ENCODE measurements at regions not wholly inside any gene's neighbourhood (a gene's known extent, or its start where the extent isn't known, plus 50 kb on each side); places are given as distances from the start of the nearest gene placed in this dataset.

DNA sequence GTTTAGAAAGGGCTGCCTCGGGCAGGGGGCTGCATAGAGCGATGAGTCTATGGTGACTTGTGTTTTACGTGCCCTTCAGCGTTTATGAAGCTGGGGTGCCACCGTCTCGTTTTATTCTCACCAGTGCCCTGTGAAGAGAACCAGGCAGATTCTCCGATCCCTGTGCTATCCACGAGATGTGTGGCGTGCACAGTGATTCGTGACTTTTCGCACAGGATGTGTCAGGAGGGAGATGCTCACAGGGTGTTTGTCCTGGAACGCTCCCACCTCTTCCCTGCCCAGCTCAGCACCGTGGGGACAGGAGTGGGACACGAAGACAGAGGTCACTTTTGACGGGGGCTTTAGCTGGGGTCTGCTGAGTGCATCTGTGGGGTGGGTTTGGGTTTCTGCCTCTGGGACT, 54.9 kb upstream of the AJAP1 start:
- no peak overlapping the region for H3K27ac ChIP-seq
- no peaks in the 10 kb centered on the region for H3K36me3 ChIP-seq
- peak in 1 of 2 donors; percentile 22 for DNase-seq
- H3K27me3 ChIP-seq: peaks cover 0 to 68% (median 25%) of the 10 kb centered on the region in 3 donors
- no peaks in the 10 kb centered on the region for H3K4me1 ChIP-seq
- H3K4me3 ChIP-seq: no peak overlapping the region
- intact Hi-C loops (cut with DNase I; ENCODE audit: low total_unique reads): no loop called here
- H3K9me3 ChIP-seq: no peaks in the 10 kb centered on the region
- whole genome bisulfite sequencing, 5 donors: 81 to 88% (median 85%) methylated on average over 15 of the region's 15 CpGs
- TF ChIP-seq POLR2A (IDR thresholded peaks at IDR 0.05): no peak
- TF ChIP-seq CTCF (IDR thresholded peaks at IDR 0.05): no peak

DNA sequence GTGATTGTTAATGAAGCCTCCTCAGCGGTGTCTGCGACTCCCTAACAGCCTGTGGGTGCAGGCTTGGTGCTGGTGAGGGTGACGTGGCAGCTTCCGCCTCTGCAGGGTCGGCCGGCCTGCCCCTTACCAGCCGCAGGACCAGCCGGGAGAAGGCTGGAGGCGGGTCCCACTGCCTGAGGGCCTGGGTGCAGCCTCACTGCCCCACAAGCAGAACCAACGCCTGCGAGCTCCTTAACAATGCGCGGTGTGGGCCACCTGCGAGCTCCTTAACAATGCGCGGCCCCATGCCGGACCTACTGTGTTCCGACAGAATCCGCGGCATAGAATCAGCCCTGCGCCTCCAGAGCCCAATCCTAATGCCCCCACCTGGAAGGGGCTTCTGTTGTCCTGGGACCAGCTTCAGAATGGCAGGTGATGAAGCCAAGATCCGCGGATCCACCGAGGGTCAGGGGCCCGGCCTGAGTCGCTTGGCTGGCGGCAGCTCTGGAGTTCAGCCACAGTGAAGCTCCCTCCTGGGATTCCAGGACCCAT, 54.4 kb upstream of the AJAP1 start:
- Histone ChIP-seq H3K4me1 (no peaks in the 10 kb centered on the region), H3K4me3 (no peak overlapping the region), H3K27me3 (peaks cover 0 to 70% (median 28%) of the 10 kb centered on the region in 3 donors), H3K9me3 (no peaks in the 10 kb centered on the region), H3K36me3 (no peaks in the 10 kb centered on the region), H3K27ac (no peak overlapping the region)
- intact Hi-C loops (cut with DNase I; ENCODE audit: low total_unique reads): no loop called here
- TF ChIP-seq POLR2A (IDR thresholded peaks at IDR 0.05): no peak
- no peak for TF ChIP-seq POLR2AphosphoS5 (IDR thresholded peaks at IDR 0.05)
- TF ChIP-seq CTCF (IDR thresholded peaks at IDR 0.05): no peak
- TF ChIP-seq EP300 (IDR thresholded peaks at IDR 0.05): no peak
- WGBS, 5 donors: 29 to 53% (median 35%) methylated on average over 11 to 27 of the region's 27 CpGs
- peak in 1 of 2 donors; percentile 20 for DNase-seq

DNA sequence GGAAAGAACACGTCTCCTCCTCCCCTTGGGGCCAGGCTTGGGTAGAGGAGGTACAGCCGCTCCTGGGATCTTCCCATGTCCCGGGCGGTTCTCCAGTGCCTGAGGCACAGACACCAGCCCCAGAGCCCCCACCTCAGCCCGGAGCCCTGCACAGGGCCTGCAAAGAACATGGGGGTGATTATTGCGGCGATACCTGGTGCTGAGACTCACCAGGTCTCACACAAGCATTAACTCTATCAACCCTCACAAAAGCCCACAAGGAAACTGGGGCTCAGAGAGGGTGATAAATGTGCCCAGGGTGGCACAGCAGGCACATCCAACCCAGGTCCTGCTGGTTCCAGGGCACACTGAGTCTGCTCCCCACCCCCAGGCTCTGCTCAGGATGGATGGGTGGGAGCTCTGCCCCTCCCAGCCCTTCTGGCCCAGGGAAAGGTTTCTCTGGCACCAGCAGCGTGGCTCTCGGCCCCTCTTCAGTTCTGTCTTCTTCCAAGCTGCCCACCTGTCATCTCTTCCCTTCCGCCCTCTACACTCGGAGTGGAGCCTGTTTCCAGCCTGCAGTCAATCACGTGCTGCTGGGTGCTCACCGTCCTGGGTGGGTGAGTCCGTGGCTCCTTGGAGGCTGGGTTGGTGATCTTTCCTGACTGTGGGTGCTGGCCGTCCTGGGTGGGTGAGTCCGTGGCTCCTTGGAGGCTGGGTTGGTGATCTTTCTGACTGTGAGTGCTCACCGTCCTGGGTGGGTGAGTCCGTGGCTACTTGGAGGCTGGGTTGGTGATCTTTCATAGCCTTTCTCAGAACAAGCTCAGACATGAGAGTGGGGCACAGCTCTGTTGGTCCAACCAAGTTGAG, 53.6 kb upstream of the AJAP1 start:
- H3K27ac ChIP-seq: no peak overlapping the region
- H3K9me3 ChIP-seq: no peaks in the 10 kb centered on the region
- no peaks in the 10 kb centered on the region for H3K36me3 ChIP-seq
- no peak overlapping the region for H3K4me3 ChIP-seq
- intact Hi-C loops (cut with DNase I; ENCODE audit: low total_unique reads): no loop called here
- H3K27me3 ChIP-seq: peaks cover 0 to 76% (median 34%) of the 10 kb centered on the region in 3 donors
- WGBS, 5 donors: 82 to 87% (median 84%) methylated on average over 18 of the region's 18 CpGs
- no peak for TF ChIP-seq POLR2AphosphoS5 (IDR thresholded peaks at IDR 0.05)
- TF ChIP-seq EP300 (IDR thresholded peaks at IDR 0.05): no peak
- no peak for TF ChIP-seq POLR2A (IDR thresholded peaks at IDR 0.05)
- no peak for TF ChIP-seq CTCF (IDR thresholded peaks at IDR 0.05)
- peak in 1 of 2 donors; percentile 5 for DNase-seq
- no peaks in the 10 kb centered on the region for H3K4me1 ChIP-seq

GRCh38 chr1:4601941-4602340, 52.5 kb upstream of the AJAP1 start:
- no peaks in the 10 kb centered on the region for H3K36me3 ChIP-seq
- intact Hi-C loops (cut with DNase I; ENCODE audit: low total_unique reads): no loop called here
- WGBS, 5 donors: 48 to 60% (median 55%) methylated on average over 3 to 4 of the region's 4 CpGs
- TF ChIP-seq POLR2AphosphoS5 (IDR thresholded peaks at IDR 0.05) (no peak), EP300 (IDR thresholded peaks at IDR 0.05) (no peak), POLR2A (IDR thresholded peaks at IDR 0.05) (no peak), CTCF (IDR thresholded peaks at IDR 0.05) (no peak)
- peaks cover 0 to 78% (median 41%) of the 10 kb centered on the region in 3 donors for H3K27me3 ChIP-seq
- H3K4me1 ChIP-seq: no peaks in the 10 kb centered on the region
- DNase-seq: peak in 1 of 2 donors; percentile 17
- no peaks in the 10 kb centered on the region for H3K9me3 ChIP-seq
- no peak overlapping the region for H3K27ac ChIP-seq
- no peak overlapping the region for H3K4me3 ChIP-seq
